NCI-H510A treated with DMSO at 0.1 percent for 48 hours (cell line): ENCODE measurements at regions not wholly inside any gene's neighbourhood (a gene's known extent, or its start where the extent isn't known, plus 50 kb on each side); places are given as distances from the start of the nearest gene placed in this dataset.
"Not testable (repeated sequence)": the region's sequence is repeated elsewhere in the genome, so short reads cannot be mapped to it uniquely, and the experiment has no call there.

Experiments used
- DNase-seq: peaks from one replicate; lab custom pipeline; 2025; lab: John Stamatoyannopoulos, UW

DNA sequence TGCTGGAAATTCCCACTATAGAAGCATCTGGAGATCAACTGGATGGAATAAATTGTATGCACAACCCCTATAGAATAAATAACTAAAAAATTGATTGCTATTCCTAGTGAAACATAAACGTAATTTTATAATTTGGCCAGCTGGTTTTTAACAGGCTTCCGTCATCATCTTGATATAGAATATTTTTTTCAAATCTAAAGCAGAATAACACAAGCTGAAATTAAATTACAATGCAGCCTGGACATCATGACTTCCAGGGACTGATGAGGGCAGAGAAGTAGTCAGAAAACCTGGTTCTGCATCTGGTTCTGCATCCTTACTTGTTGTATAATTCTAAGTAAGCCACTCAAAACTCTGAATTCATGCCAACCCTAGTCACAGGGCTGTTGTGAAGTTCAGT is 146.1 kb downstream of the MEX3B start:
- DNase-seq, result no peak

DNA sequence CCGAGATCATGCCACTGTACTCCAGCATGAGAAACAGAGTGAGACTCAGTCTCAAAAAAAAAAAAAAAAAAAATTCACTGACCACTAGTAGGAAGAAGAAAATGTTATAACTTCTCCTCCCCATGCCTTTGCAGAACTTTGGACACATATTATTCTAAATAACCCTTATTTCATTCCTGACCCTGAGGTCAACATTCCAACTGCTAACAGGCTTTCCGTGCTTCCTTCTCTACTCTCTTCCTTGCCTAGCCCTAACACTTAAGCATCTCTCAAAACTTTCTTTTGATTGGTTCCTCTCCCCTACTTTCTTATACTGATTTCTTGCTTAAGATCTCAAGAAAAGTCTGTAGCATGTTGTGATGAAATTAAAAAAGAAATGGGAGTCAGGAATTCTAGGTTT is 146.8 kb downstream of the MEX3B start:
- no peak for DNase-seq

DNA sequence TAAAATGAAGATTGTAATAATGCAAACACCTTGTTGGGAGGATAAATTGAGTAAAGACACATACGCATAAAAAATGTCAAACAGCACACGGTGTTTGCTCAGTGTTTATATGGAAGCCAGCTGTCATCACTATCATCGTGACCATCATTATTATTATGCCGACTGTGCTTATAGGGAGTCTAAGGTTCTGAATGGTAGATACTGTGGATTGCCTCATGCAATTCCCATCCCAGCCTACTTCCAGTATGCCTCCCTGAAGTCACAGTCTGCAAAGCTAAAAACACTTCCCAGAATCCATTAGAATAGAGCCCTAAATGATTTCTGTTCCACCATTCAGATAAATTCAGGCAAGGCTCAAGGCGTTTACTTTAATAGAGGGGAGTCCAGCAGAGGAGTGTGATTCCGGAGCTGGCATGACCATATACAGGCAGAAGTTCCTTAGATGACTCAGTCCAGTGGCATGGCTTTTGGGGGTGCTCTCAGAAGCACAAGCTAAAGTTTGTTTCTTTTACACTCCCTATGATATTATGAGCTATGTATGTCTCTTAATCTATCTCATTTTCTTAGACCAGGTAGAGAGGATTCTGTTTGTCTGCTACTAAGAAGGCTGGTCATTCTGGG is 148.7 kb downstream of the MEX3B start:
- DNase-seq, result no peak

DNA sequence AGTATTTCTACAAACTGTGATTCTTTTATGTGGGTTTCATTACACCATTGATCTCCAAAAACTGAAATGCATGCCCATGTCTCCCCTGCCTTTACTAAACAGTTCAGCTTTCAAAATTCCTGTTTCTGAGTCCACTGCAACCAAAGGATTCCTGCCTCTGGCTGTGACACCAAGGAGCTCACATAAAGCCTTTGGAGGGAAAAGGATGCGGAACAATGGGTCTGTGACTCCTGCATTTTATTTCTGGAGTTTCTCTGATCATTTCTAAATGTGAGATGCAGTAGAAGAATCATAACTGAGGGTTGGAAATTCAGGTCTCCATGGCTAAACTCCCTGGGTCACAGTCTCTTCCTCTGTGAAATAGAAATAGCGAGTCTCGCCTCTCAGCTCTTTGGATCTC is 149.5 kb downstream of the MEX3B start:
- no peak for DNase-seq

DNA sequence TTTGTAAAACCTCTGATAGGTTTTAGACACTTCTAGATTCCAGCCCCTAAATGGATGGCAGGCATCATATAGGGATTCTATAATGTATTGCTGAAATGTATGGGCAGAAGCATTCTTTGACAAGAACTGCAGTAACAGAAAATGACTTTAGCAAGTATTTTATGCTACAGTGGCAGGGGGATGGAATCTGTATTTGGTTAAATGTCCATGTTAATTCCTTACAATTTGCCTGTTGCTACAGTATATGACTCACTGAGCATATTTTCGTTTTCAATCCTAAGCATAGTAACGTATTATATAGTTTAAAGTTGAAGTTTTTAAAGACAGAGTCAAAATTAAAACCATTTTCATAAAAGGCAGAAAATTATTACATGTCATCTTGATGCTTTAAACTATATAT is 150.1 kb downstream of the MEX3B start:
- DNase-seq, result no peak

DNA sequence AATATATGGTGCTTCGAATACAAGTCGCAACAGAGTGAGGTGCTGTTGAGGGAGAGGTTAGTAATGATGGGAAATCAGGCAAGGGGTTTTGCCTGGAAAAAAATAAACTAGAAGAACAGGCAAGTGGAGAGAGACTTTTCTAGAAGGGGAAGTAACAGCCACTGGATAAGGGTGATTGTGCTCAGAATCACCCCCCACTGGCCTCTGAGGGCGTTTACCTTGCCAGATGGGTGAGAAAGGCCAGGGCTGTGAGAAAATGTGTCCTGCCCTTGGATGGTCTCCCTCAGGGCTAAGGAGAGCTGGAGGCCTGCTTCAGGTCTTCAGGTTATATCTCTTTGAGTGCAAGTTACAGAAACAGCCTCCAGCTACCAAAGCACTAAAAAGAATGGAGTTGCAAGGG is 151.8 kb downstream of the MEX3B start:
- DNase-seq, result no peak

DNA sequence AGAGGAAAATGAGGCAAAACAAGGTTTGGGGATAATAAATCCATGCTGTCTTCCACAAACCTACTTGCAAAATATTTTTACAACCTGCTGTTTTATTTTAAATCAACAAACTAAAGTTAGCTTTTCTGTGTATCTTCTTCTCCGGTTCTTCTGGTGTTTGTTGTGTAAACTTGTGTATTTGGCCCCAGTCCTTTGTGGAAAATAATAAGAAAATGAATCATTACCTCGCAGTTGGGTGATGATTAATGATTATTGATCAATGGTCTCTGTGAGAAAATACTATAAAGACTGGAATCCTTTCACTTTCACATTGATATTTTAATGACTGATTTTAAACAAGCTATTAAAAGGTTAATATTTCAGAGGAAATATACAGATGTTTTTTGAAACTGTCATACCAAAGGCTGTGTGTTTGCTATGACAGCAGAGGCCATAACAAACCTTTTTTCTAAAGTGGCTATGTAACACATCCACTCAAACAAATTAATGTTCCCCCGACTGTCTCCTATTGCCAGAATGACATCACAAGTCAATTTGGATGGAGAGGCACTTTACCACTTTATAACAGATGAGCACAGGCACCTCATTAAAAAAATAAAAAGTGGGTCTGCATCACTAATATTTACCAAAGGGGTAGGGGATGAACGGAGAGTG is 152.5 kb downstream of the MEX3B start:
- DNase-seq, result peak; percentile 22

DNA sequence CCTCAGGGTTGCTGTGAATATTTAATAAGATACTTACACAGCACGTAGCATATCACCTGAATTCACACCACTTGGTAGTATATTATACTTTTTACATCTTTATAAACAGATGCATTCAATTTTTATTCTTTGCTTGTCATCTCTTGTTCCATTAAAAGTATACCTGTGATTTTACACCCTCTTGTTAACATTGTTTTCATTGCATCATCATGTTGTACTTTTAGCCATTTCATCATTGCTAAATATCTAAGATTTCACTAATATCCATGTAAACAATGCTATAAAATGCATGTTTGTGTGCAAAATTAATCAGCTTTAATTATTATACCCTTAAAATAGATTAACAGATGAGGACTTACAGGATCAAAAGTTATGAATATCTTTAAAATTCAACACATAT is 155.3 kb downstream of the MEX3B start:
- DNase-seq, result no peak

DNA sequence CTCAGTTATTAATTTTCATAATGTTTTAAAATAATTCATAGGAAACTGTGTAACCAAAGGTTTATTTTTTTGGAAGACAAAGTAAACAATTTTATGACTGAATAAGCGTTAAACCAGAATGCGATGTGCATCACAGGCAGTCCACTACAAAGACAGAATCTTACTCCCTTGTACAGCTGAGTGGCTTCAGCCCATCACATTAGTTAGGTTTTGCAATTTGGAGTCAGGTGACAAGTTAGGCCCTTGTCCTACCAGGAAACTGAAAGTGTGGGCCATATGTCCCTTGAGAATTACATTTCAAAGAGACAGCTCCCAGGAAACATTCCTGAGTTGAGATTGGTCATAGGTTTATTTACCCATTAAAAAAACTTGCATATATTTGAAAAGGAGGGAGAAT is 156.3 kb downstream of the MEX3B start:
- no peak for DNase-seq

DNA sequence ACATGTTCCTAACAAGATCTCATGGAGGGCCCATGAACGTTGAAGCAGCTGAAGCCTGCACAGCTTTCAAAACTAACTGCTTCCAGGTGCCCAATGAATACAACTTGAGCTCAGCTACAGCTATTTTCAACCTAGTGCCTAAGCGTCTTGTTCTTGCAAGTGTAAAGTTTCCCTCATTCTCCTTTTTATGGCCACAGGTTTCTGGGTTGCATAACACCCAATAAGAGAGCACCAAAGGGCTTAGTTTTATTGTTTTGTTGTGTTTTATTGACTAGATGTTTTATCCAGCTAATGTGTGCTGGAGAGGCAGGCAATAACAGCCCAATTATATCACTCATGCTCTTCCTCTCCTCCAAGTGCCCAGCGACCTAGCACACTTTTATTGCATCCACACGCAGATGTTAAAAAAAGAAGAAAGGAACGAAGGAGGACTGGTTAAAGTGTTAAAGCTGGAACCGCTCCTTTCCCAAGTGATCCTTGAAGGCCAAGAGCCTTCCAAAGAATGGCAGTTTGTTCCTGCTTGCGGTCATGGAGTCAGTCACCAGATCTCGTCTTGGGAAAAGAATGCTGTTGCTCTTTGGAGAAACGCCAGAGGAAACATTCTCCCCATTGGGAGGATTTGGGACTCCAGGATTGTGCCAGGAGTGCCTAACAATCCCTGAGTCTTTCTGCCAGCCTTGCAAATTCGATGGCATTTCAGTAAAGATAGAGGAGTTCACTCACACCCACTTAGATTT is 156.9 kb downstream of the MEX3B start:
- no peak for DNase-seq

DNA sequence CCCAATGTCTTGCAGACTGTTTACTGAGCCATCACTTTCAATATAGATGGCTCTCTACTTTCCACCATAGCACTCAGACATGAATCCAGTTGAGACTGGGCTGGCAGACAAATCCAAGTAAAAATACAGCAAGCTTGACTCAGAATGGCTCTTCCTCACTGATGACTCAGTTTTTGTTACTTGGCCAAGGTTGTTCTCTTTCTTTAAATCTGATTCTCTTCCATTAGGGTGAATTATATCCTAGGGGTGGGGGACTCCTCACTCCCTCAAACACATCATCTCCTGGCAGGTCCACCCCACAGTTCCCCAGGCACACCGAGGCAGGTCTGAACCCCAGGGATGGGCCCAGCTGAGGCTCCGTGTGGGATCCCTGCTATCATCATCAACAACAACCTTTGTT is 157.9 kb downstream of the MEX3B start:
- DNase-seq, result no peak

DNA sequence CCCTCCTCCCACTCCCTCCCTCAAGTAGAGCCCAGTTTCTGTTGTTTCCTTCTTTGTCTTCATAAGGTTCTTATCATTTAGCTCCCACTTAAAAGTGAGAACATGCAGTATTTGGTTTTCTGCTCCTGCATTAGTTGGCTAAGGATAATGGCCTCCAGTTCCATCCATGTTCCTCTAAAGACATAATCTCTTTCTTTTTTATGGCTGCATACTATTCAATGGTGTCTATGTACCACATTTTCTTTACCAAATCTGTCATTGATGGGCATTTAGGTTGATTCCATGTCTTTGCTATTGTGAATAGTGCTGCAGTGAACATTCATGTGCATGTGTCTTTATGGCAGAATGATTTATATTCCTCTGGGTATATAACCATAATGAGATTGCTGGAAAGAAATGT is 158.6 kb downstream of the MEX3B start:
- DNase-seq, result not testable (repeated sequence)

DNA sequence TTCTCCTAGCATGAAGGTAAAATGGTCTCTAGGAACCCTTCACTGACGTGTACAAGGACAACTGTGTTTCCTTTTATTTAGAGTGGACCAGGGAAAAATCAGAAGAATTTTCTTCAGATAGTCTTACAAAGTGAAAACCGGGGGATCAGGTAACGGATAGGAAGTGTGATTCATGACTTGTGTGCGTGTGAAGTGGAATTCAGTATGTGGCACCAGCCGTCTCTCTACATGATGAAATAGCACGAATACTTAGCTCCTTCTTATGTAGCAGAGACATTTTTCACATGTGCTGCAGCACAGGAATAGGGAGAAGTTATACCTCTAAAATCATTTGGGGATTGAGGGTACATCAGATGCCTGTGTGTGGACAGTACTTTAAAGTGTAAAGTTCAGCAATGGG is 159.2 kb downstream of the MEX3B start:
- DNase-seq, result no peak

DNA sequence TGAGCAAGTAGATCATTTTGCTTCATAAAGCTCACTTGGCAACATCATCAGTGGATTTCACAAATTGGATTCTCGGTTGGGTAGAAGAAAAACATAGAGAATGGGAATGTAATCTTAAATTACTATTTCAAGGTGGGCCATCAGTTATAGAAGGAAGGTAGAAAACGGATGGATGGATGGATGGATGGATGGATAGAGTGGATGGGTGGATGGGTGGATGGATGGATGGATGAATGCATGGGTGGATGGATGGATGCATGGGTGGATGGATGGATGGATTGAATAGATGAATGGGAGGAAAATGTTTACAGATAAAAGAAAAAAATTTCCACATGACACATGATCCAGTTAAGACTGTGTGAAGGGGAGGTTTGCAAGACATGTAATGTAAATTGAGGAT is 159.7 kb downstream of the MEX3B start:
- no peak for DNase-seq

DNA sequence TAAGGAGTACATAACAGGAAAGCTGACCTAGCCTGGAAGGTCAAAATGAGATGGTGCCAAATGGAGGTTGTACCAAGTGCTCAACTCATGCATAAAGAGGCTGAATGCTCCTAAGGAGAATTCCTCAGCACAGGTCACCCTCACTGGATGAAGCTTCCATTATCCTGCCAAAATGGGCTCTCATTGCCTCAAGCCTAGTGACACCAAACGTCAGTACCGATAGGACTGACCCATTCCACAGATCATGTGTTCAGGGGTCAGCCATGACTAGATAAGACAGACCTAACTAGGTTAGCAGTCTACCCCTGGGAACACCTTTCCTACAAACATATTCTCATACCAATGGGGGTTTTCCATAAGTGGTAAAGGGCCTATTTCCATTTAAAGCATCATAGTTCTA is 160.7 kb downstream of the MEX3B start:
- no peak for DNase-seq

DNA sequence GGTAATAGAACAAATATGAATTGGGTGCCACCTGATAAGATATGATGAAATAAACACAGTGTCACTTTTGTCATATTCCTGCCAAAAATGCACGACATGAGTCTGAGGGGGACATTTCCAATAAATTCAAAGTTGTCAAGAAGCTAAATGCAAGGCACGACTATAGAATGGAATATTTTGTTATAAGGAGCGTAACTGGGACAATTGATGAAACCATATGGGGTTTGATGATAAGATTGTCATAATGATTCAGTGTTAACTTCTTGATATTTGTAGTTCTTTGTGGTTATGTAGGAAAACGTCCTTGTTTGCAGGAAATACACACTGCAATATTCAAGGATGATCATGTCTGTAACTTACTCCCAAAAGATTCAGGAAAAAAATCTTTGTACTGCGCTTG is 163.3 kb downstream of the MEX3B start:
- DNase-seq, result no peak

DNA sequence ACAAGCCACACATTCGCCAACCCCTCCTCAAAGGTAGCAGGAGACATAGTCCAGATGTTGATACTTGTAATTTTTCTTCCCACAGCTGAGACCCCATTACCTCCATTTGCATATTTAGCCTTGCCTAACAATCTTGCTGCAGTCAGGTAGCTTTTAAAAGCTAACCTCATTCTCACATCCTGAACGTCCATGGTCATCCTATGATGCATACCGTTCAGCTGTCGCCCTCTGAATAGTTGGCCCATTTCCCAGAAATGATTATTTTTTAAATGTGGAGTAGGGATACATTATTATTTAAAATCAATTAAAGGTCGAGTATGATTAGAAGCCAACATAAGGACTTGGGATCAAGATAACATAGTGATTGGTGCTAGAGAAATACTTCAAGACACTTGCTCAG is 165.0 kb downstream of the MEX3B start:
- no peak for DNase-seq

DNA sequence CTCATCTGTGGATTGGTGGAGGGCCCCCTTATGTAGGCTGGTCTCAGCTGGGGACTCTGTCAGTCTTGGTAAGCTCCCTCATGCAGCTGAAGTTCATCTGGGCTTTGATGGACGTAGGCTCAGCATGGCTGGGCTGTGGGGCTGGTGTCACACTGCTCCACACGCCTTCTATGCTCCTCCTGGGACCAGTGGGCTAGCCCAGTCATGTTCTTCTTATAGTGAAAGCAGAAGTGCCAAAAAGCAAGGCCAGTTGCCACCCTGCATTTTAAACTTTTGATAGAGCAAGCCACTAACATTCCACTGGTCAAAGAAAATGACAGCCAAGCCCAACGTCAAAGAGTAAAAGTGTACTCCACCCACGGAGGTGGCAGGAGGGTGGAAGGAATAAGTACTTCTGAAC is 165.5 kb downstream of the MEX3B start:
- DNase-seq, result no peak

DNA sequence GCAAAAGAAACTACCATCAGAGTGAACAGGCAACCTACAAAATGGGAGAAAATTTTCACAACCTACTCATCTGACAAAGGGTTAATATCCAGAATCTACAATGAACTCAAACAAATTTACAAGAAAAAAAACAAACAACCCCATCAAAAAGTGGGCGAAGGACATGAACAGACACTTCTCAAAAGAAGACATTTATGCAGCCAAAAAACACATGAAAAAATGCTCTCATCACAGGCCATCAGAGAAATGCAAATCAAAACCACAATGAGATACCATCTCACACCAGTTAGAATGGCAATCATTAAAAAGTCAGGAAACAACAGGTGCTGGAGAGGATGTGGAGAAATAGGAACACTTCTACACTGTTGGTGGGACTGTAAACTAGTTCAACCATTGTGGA is 170.1 kb downstream of the MEX3B start:
- not testable (repeated sequence) for DNase-seq

DNA sequence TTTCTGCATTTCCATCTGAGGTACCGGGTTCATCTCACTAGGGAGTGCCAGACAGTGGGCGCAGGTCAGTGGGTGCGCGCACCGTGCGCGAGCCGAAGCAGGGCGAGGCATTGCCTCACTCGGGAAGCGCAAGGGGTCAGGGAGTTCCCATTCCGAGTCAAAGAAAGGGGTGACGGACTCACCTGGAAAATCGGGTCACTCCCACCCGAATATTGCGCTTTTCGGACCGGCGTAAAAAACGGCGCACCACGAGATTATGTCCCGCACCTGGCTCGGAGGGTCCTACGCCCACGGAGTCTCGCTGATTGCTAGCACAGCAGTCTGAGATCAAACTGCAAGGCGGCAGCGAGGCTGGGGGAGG is 175.1 kb downstream of the MEX3B start:
- not testable (repeated sequence) for DNase-seq

DNA sequence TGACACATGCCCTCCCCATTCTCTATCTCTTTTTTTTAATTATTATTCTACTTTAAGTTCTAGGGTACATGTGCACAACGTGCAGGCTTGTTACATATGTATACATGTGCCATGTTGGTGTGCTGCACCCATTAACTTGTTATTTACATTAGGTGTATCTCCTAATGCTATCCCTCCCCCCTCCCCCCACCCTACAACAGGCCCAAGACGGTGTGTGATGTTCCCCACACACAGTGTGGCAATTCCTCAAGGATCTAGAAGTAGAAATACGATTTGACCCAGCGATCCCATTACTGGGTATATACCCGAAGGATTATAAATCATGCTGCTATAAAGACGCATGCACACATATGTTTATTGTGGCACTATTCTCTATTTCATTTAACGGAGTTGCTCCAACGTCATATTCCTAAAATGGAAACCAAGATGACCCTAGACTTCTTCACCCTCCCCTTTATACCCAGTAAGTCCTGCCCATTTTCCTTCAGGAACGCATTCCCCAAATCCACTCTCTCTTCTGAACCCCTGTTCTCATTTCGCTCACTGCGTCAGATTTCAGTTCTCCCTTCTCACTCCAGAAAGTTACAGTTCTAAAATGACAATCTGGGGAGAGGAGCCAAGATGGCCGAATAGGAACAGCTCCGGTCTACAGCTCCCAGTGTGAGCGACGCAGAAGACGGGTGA is 175.6 kb downstream of the MEX3B start:
- not testable (repeated sequence) for DNase-seq

DNA sequence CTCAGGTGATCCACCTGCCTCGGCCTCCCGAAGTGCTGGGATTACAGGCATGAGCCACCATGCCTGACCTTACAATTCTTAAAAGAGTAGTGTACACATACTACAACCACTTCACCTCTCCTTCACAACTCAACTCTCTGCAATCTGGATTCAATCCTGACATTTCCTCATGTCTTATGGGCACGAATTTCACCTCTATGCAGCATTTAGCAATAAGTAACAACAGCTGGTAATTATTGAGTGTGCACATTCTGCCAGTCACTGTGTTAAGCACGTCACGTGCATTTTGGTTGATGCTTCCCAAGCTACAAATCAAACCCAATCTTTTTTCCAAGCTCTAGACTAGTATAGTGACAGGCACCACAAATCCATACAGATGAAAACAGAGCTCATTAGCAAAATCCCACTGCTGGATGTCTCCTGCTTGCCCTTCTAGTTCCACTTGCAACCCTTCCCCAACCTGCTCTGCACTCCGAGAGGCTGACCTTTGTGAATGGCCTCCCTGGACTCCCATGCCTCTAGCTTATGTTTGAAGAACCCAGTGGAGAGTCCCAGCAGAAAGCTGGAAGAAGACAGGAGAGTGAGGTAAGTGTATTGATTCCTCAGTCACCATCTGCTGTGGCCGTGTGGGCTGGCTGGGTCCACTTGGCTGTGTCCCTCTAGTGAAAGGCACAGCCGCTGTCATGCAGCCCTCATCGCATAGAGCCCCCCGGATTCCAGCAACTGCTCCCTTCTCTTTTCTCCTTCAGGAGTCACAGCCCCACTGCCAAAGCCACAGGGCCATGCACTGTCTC is 176.5 kb downstream of the MEX3B start:
- no peak for DNase-seq
